ENCODE measurements at regions not wholly inside any gene's neighbourhood (a gene's known extent, or its start where the extent isn't known, plus 50 kb on each side); places are given as distances from the start of the nearest gene placed in this dataset.

- Histone ChIP-seq H2AFZ (ENCODE audit: low read depth) (no peak overlapping the region), H3K27ac (ENCODE audit: low read depth in 2 of 2, low read length in 1 of 2) (no peak overlapping the region), H3K9me2 (no peaks in the 10 kb centered on the region), H3K27me3 (ENCODE audit: insufficient read depth) (no peaks in the 10 kb centered on the region), H3K36me3 (replicated peaks in 1 of 2; ENCODE audit: control insufficient read depth in 1 of 2, insufficient read depth in 2 of 2, low read length in 1 of 2) (no peaks in the 10 kb centered on the region), H3K4me2 (no peak overlapping the region), H3K9ac (no peak overlapping the region), H3K4me1 (ENCODE audit: control insufficient read depth in 1 of 2, insufficient read depth in 2 of 2, low read depth in 1 of 2, low read length in 1 of 2) (no peaks in the 10 kb centered on the region), H3K9me3 (no peaks in the 10 kb centered on the region), H4K20me1 (ENCODE audit: insufficient read depth) (no peaks in the 10 kb centered on the region), H3F3A (replicated peaks; ENCODE audit: insufficient read depth) (no peaks in the 10 kb centered on the region), H3K79me2 (ENCODE audit: insufficient read depth) (no peaks in the 10 kb centered on the region), H3K4me3 (ENCODE audit: low read depth in 2 of 2, low read length in 1 of 2) (no peak overlapping the region)
- DNase-seq = no peak
- WGBS (ENCODE audit: low lambda C conversion rate) = 3% methylated on average over 1 of the region's 1 CpG
- TF ChIP-seq, protein P1, sequence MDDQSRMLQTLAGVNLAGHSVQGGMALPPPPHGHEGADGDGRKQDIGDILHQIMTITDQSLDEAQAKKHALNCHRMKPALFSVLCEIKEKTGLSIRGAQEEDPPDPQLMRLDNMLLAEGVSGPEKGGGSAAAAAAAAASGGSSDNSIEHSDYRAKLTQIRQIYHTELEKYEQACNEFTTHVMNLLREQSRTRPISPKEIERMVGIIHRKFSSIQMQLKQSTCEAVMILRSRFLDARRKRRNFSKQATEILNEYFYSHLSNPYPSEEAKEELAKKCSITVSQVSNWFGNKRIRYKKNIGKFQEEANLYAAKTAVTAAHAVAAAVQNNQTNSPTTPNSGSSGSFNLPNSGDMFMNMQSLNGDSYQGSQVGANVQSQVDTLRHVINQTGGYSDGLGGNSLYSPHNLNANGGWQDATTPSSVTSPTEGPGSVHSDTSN (IDR thresholded peaks at IDR 0.05) = no peak
- TF ChIP-seq FOXJ3 (CRISPR knock-in tag; IDR thresholded peaks at IDR 0.05) (no peak), RCOR1 (IDR thresholded peaks at IDR 0.05; ENCODE audit: low read length) (no peak), POLR2AphosphoS5 (IDR thresholded peaks at IDR 0.05; ENCODE audit: low read depth, low read length) (no peak), JUND (IDR thresholded peaks at IDR 0.05) (no peak), TAF1 (IDR thresholded peaks at IDR 0.05; ENCODE audit: borderline replicate concordance, low read depth, low read length) (no peak), RFX5 (IDR thresholded peaks at IDR 0.05; ENCODE audit: low read length) (no peak), RXRA (IDR thresholded peaks at IDR 0.05; ENCODE audit: borderline replicate concordance, low read depth) (no peak), FOXM1 (IDR thresholded peaks at IDR 0.05; ENCODE audit: low read depth) (no peak), EP300 (IDR thresholded peaks at IDR 0.05; ENCODE audit: borderline replicate concordance in 1 of 2, low read depth in 1 of 2, low read length in 1 of 2) (no peak), USF2 (IDR thresholded peaks at IDR 0.05; ENCODE audit: borderline replicate concordance, low read depth, low read length) (no peak), YY1 (IDR thresholded peaks at IDR 0.05; ENCODE audit: low read depth) (no peak)
- TF ChIP-seq, protein P2, sequence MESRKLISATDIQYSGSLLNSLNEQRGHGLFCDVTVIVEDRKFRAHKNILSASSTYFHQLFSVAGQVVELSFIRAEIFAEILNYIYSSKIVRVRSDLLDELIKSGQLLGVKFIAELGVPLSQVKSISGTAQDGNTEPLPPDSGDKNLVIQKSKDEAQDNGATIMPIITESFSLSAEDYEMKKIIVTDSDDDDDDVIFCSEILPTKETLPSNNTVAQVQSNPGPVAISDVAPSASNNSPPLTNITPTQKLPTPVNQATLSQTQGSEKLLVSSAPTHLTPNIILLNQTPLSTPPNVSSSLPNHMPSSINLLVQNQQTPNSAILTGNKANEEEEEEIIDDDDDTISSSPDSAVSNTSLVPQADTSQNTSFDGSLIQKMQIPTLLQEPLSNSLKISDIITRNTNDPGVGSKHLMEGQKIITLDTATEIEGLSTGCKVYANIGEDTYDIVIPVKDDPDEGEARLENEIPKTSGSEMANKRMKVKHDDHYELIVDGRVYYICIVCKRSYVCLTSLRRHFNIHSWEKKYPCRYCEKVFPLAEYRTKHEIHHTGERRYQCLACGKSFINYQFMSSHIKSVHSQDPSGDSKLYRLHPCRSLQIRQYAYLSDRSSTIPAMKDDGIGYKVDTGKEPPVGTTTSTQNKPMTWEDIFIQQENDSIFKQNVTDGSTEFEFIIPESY (IDR thresholded peaks at IDR 0.05; ENCODE audit: borderline replicate concordance, low read depth) = no peak
- TF ChIP-seq, protein P3, sequence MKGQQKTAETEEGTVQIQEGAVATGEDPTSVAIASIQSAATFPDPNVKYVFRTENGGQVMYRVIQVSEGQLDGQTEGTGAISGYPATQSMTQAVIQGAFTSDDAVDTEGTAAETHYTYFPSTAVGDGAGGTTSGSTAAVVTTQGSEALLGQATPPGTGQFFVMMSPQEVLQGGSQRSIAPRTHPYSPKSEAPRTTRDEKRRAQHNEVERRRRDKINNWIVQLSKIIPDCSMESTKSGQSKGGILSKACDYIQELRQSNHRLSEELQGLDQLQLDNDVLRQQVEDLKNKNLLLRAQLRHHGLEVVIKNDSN (IDR thresholded peaks at IDR 0.05; ENCODE audit: borderline replicate concordance, low read depth) = no peak
- ChIA-PET POLR2A (no interaction called here), CTCF (no interaction called here)
These were observed 814.8 kb upstream of the PRKX start for GRCh38 chrX:4528247-4528646.

DNA sequence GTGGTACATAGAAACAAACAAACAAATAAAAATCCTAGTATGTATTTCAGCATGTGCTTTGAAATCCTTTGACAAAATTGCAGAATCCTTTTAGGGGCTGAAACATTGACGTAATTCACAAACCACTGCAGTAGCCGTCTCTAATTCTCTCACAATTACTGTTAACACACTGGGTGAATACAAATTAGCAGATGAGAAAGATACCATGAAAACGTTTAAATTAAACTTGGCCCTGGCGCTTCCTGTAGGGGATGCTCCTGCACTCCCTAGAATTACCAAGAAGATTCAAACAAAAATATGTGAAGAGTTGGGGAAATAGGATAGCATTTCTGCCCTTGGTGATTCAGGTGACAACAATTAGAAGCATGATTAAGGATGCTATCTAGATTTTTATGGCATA lies 772.5 kb upstream of the PRKX start:
- H3K9me3 ChIP-seq = no peaks in the 10 kb centered on the region; the same call in 1 of the 2 replicates
- H4K20me1 ChIP-seq (ENCODE audit: insufficient read depth) = no peaks in the 10 kb centered on the region
- no peaks in the 10 kb centered on the region for H3K9me2 ChIP-seq
- no peak overlapping the region for H3K9ac ChIP-seq
- H3K4me3 ChIP-seq (ENCODE audit: low read depth in 2 of 2, low read length in 1 of 2) = no peak overlapping the region
- no peaks in the 10 kb centered on the region for H3K27me3 ChIP-seq (ENCODE audit: insufficient read depth)
- H3K4me1 ChIP-seq (ENCODE audit: control insufficient read depth in 1 of 2, insufficient read depth in 2 of 2, low read depth in 1 of 2, low read length in 1 of 2) = no peaks in the 10 kb centered on the region
- H2AFZ ChIP-seq (ENCODE audit: low read depth) = no peak overlapping the region
- H3K27ac ChIP-seq (ENCODE audit: low read depth in 2 of 2, low read length in 1 of 2) = no peak overlapping the region
- ChIA-PET POLR2A (no interaction called here), CTCF (no interaction called here)
- H3F3A ChIP-seq (replicated peaks; ENCODE audit: insufficient read depth) = no peaks in the 10 kb centered on the region
- no peaks in the 10 kb centered on the region for H3K36me3 ChIP-seq (replicated peaks in 1 of 2; ENCODE audit: control insufficient read depth in 1 of 2, insufficient read depth in 2 of 2, low read length in 1 of 2)
- no peak for DNase-seq
- 2% methylated on average over 4 of the region's 4 CpGs for WGBS (ENCODE audit: low lambda C conversion rate)
- no peaks in the 10 kb centered on the region for H3K79me2 ChIP-seq (ENCODE audit: insufficient read depth)
- no peak overlapping the region for H3K4me2 ChIP-seq
- no peak for TF ChIP-seq SMC3 (IDR thresholded peaks at IDR 0.05; ENCODE audit: low read depth, low read length)
- no peak for TF ChIP-seq EZH2phosphoT487 (IDR thresholded peaks at IDR 0.05; ENCODE audit: borderline replicate concordance, low read depth)
- no peak for TF ChIP-seq RFX5 (IDR thresholded peaks at IDR 0.05; ENCODE audit: low read length)
- TF ChIP-seq USF2 (IDR thresholded peaks at IDR 0.05; ENCODE audit: borderline replicate concordance, low read depth, low read length) = no peak
- TF ChIP-seq TAF1 (IDR thresholded peaks at IDR 0.05; ENCODE audit: borderline replicate concordance, low read depth, low read length) = no peak
- TF ChIP-seq MXI1 (IDR thresholded peaks at IDR 0.05; ENCODE audit: low read depth, low read length) = no peak
- TF ChIP-seq ELF1 (IDR thresholded peaks at IDR 0.05) = no peak
- no peak for TF ChIP-seq RCOR1 (IDR thresholded peaks at IDR 0.05; ENCODE audit: low read length)
- TF ChIP-seq, protein P4, sequence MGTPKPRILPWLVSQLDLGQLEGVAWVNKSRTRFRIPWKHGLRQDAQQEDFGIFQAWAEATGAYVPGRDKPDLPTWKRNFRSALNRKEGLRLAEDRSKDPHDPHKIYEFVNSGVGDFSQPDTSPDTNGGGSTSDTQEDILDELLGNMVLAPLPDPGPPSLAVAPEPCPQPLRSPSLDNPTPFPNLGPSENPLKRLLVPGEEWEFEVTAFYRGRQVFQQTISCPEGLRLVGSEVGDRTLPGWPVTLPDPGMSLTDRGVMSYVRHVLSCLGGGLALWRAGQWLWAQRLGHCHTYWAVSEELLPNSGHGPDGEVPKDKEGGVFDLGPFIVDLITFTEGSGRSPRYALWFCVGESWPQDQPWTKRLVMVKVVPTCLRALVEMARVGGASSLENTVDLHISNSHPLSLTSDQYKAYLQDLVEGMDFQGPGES (IDR thresholded peaks at IDR 0.05; ENCODE audit: low read depth, low read length) = no peak
- TF ChIP-seq, protein P5, sequence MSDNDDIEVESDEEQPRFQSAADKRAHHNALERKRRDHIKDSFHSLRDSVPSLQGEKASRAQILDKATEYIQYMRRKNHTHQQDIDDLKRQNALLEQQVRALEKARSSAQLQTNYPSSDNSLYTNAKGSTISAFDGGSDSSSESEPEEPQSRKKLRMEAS (IDR thresholded peaks at IDR 0.05; ENCODE audit: low read depth) = no peak
- no peak for TF ChIP-seq JUND (IDR thresholded peaks at IDR 0.05)
- TF ChIP-seq FOSL2 (IDR thresholded peaks at IDR 0.05; ENCODE audit: borderline replicate concordance, low read depth) = no peak
- no peak for TF ChIP-seq POLR2AphosphoS5 (IDR thresholded peaks at IDR 0.05; ENCODE audit: low read depth, low read length)

All from SK-N-SH (cell line).